ENCODE measurements at regions not wholly inside any gene's neighbourhood (a gene's known extent, or its start where the extent isn't known, plus 50 kb on each side); places are given as distances from the start of the nearest gene placed in this dataset.

GRCh38 chr4:24237709-24238108, 346.6 kb downstream of the DHX15 start (continued):
- TF ChIP-seq, protein P1, sequence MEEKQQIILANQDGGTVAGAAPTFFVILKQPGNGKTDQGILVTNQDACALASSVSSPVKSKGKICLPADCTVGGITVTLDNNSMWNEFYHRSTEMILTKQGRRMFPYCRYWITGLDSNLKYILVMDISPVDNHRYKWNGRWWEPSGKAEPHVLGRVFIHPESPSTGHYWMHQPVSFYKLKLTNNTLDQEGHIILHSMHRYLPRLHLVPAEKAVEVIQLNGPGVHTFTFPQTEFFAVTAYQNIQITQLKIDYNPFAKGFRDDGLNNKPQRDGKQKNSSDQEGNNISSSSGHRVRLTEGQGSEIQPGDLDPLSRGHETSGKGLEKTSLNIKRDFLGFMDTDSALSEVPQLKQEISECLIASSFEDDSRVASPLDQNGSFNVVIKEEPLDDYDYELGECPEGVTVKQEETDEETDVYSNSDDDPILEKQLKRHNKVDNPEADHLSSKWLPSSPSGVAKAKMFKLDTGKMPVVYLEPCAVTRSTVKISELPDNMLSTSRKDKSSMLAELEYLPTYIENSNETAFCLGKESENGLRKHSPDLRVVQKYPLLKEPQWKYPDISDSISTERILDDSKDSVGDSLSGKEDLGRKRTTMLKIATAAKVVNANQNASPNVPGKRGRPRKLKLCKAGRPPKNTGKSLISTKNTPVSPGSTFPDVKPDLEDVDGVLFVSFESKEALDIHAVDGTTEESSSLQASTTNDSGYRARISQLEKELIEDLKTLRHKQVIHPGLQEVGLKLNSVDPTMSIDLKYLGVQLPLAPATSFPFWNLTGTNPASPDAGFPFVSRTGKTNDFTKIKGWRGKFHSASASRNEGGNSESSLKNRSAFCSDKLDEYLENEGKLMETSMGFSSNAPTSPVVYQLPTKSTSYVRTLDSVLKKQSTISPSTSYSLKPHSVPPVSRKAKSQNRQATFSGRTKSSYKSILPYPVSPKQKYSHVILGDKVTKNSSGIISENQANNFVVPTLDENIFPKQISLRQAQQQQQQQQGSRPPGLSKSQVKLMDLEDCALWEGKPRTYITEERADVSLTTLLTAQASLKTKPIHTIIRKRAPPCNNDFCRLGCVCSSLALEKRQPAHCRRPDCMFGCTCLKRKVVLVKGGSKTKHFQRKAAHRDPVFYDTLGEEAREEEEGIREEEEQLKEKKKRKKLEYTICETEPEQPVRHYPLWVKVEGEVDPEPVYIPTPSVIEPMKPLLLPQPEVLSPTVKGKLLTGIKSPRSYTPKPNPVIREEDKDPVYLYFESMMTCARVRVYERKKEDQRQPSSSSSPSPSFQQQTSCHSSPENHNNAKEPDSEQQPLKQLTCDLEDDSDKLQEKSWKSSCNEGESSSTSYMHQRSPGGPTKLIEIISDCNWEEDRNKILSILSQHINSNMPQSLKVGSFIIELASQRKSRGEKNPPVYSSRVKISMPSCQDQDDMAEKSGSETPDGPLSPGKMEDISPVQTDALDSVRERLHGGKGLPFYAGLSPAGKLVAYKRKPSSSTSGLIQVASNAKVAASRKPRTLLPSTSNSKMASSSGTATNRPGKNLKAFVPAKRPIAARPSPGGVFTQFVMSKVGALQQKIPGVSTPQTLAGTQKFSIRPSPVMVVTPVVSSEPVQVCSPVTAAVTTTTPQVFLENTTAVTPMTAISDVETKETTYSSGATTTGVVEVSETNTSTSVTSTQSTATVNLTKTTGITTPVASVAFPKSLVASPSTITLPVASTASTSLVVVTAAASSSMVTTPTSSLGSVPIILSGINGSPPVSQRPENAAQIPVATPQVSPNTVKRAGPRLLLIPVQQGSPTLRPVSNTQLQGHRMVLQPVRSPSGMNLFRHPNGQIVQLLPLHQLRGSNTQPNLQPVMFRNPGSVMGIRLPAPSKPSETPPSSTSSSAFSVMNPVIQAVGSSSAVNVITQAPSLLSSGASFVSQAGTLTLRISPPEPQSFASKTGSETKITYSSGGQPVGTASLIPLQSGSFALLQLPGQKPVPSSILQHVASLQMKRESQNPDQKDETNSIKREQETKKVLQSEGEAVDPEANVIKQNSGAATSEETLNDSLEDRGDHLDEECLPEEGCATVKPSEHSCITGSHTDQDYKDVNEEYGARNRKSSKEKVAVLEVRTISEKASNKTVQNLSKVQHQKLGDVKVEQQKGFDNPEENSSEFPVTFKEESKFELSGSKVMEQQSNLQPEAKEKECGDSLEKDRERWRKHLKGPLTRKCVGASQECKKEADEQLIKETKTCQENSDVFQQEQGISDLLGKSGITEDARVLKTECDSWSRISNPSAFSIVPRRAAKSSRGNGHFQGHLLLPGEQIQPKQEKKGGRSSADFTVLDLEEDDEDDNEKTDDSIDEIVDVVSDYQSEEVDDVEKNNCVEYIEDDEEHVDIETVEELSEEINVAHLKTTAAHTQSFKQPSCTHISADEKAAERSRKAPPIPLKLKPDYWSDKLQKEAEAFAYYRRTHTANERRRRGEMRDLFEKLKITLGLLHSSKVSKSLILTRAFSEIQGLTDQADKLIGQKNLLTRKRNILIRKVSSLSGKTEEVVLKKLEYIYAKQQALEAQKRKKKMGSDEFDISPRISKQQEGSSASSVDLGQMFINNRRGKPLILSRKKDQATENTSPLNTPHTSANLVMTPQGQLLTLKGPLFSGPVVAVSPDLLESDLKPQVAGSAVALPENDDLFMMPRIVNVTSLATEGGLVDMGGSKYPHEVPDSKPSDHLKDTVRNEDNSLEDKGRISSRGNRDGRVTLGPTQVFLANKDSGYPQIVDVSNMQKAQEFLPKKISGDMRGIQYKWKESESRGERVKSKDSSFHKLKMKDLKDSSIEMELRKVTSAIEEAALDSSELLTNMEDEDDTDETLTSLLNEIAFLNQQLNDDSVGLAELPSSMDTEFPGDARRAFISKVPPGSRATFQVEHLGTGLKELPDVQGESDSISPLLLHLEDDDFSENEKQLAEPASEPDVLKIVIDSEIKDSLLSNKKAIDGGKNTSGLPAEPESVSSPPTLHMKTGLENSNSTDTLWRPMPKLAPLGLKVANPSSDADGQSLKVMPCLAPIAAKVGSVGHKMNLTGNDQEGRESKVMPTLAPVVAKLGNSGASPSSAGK (IDR thresholded peaks at IDR 0.05): no peak
